Peyer's patch (tissue), 4 donors: ENCODE measurements at regions not wholly inside any gene's neighbourhood (a gene's known extent, or its start where the extent isn't known, plus 50 kb on each side); places are given as distances from the start of the nearest gene placed in this dataset.

Source experiments
- DNase-seq, 3 donors: peaks; one replicate each; pipeline ENCODE4 v3.0.0-alpha.2; 2017 to 2019
- H3K27ac ChIP-seq, 4 donors: fragments of 200-600 bp; sonication (generic); one replicate each; pipeline ENCODE4 v1.5.1; 2016 to 2019
- H3K27me3 ChIP-seq, 2 donors: fragments of 200-600 bp; sonication (generic); one replicate each; pipeline ENCODE4 v1.5.1; 2019
- H3K36me3 ChIP-seq, 3 donors: fragments of 200-600 bp; sonication (generic); one replicate each; pipeline ENCODE4 v1.5.1; 2016 to 2019
- H3K4me1 ChIP-seq, 4 donors: fragments of 200-600 bp; sonication (generic); one replicate each; pipeline ENCODE4 v1.5.1; 2016 to 2019
- H3K4me3 ChIP-seq, 4 donors: fragments of 200-600 bp; sonication (generic); 1 replicate in 3 of 4; 2 replicates in 1 of 4; pipeline ENCODE4 v1.5.1; 2016 to 2019; ENCODE audit warnings: mild to moderate bottlenecking in 1 of 4
- H3K9me3 ChIP-seq, 4 donors: fragments of 200-600 bp; sonication (generic); one replicate each; pipeline ENCODE4 v1.5.1; 2016 to 2019; ENCODE audit warnings: mild to moderate bottlenecking in 1 of 4
- CTCF ChIP-seq, 6 experiments: fragments of 450-650 bp in 4 of 6; fragments of 200-600 bp in 2 of 6; sonication (generic) in 1 of 6; IDR thresholded peaks; one replicate each; pipeline ENCODE4 v1.5.1; 2017 to 2019; ENCODE audit warnings: antibody characterized with exemption in 6 of 6, mild to moderate bottlenecking in 3 of 6, moderate library complexity in 1 of 6
- POLR2A ChIP-seq, 2 donors: fragments of 450-650 bp; IDR thresholded peaks; one replicate each; pipeline ENCODE4 v1.5.1; 2017; ENCODE audit warnings: antibody characterized with exemption in 2 of 2, mild to moderate bottlenecking in 2 of 2, moderate library complexity in 2 of 2

GRCh38 chr20:60403105-60403741 lies 445.0 kb downstream of the CDH26 start:
- Histone ChIP-seq H3K27me3 (no peaks in the 10 kb centered on the region), H3K9me3 (no peaks in the 10 kb centered on the region), H3K4me1 (no peaks in the 10 kb centered on the region), H3K36me3 (no peaks in the 10 kb centered on the region), H3K27ac (no peak overlapping the region), H3K4me3 (no peak overlapping the region)
- no peak for DNase-seq
- TF ChIP-seq CTCF (IDR thresholded peaks at IDR 0.05): no peak
- TF ChIP-seq POLR2A (IDR thresholded peaks at IDR 0.05): no peak

DNA sequence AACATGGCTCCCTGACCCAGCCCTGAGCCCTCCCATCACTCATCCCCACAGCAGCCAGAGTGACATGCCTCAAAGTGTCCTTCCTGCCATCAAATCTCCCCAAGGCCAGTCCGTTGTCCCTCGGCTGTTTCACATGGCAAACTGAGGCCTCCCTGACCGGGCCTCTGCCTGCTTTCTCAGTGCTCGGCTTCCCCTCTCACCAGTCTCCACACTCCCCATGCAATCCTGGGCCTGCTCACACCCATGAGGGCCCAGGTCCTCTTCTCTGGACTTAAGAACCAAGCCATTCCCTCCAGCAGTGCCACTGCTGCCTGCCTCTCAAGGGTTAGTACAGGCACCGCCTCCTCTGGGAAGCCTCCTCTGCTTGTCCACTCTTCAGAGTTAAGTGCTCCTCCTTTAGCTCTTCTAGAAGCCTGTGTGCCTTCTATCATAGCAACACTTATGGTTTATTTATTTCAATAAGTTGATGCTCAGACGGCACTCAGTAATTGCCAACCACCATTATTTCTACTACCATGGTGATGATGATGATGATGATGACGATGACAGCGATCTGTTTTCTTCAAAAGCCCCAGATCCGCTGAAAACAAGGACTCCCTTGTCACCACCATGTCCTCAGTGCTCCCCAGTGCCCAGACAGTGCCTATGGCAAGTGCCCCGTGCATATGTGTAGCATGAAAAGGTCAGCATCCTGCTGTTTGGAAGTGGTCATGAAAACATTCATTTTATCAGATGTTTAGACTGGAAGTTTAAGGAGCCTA lies 449.0 kb downstream of the CDH26 start:
- TF ChIP-seq POLR2A (IDR thresholded peaks at IDR 0.05) (no peak), CTCF (IDR thresholded peaks at IDR 0.05) (no peak)
- DNase-seq: no peak
- no peak overlapping the region for H3K4me3 ChIP-seq
- H3K27ac ChIP-seq: no peak overlapping the region
- no peaks in the 10 kb centered on the region for H3K4me1 ChIP-seq
- no peaks in the 10 kb centered on the region for H3K27me3 ChIP-seq
- no peaks in the 10 kb centered on the region for H3K9me3 ChIP-seq
- H3K36me3 ChIP-seq: no peaks in the 10 kb centered on the region

DNA sequence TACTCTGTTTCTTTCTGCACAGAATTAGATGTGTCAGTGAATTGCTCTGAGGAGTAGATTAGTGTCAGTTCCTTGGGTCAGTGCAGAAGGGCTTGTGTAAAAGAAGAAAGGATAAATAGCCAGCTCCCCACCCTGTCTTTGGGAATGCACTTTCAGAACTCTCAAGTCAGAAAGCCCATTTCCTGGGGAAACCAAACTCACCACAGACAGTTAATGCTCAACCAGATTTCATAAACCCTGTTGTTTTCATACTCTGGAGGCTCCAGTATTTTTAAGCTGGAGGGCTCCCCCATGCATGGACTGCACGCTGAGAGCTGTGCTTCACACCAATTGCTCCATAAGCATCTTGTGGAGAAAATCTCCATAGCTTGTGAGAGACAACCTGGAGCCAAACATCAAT lies 449.7 kb downstream of the CDH26 start:
- Histone ChIP-seq H3K27ac (no peak overlapping the region), H3K4me3 (no peak overlapping the region), H3K9me3 (no peaks in the 10 kb centered on the region), H3K36me3 (no peaks in the 10 kb centered on the region), H3K4me1 (no peaks in the 10 kb centered on the region), H3K27me3 (no peaks in the 10 kb centered on the region)
- DNase-seq: no peak
- TF ChIP-seq POLR2A (IDR thresholded peaks at IDR 0.05) (no peak), CTCF (IDR thresholded peaks at IDR 0.05) (no peak)

DNA sequence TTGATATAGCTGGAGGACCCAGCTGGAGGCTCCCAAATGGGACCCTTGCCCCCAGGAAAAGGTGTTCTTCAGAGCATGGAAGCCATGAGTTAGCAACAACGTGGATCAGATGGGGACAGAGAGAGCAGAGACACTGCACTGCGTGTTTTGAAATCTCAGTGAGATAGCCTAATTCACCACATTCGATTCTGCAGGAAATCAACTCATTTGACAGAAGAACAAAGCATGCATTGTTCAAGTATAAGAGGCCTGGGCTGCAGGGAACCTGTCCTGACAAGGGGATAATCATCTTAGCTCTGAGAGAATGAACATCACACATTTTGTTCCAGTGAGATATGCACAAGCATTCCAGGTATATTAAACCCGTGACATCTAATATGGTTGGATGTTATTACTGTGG lies 450.2 kb downstream of the CDH26 start:
- no peak overlapping the region for H3K4me3 ChIP-seq
- DNase-seq: no peak
- H3K4me1 ChIP-seq: no peaks in the 10 kb centered on the region

DNA sequence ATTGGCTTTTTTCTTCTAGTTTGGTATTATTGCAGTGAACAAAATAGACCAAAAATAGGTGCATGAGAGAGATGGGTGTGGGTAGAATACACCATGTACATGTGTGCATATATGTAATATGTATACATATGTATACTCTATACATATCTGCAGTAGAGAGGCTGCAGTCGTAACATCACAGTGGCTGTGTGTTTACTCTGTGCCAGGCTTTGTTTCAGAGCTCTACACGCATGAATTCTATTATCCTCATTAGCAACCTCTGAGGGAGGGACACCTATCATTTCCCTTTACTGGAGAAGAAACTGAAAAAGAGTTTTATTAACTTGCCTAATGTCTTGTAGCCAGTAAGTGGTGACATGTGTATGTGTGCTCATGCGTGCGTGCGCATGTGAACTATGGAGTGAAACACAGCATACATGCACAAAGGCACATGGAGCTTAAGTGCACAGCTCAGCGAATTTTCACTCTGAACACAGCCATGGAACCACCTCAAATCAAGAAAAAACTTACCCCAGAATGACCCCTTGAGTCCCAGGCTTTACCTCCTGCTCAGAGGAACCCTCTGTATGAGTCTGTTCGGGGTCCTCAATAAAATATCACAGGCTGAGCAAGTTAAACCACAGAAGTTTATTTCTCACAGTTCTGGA lies 452.5 kb downstream of the CDH26 start:
- no peak for TF ChIP-seq POLR2A (IDR thresholded peaks at IDR 0.05)
- no peak for TF ChIP-seq CTCF (IDR thresholded peaks at IDR 0.05)
- Histone ChIP-seq H3K4me3 (no peak overlapping the region), H3K36me3 (no peaks in the 10 kb centered on the region), H3K9me3 (no peaks in the 10 kb centered on the region), H3K4me1 (no peaks in the 10 kb centered on the region), H3K27ac (no peak overlapping the region), H3K27me3 (no peaks in the 10 kb centered on the region)
- DNase-seq: no peak

More for the DNA sequence above, 450.2 kb downstream of the CDH26 start:
- Histone ChIP-seq H3K27me3 (no peaks in the 10 kb centered on the region), H3K9me3 (no peaks in the 10 kb centered on the region), H3K27ac (no peak overlapping the region), H3K36me3 (no peaks in the 10 kb centered on the region)
- TF ChIP-seq CTCF (IDR thresholded peaks at IDR 0.05) (no peak), POLR2A (IDR thresholded peaks at IDR 0.05) (no peak)
